ENCODE measurements at regions not wholly inside any gene's neighbourhood (a gene's known extent, or its start where the extent isn't known, plus 50 kb on each side); places are given as distances from the start of the nearest gene placed in this dataset.

DNA sequence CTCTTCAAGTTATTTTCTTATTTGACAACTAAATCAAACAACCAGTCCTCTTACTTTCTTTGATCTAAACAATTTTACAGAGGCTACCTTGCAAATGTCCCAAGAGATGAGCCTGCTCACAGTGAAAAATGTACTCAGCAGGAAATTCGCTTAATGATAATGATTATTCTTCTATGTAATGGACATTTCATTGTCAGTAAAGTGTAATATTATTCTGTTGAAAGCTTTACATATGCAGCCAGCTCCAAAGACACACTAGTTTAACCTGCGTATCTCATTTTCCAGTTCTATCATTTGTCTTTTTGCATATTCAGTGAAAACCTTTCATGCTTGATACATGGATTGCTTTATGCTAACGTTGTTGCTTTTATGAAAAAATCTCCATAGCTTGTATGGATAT is 758.7 kb upstream of the ZNF608 start:
- H3K4me3 ChIP-seq (ENCODE audit: low read length), result no peak overlapping the region
- no peaks in the 10 kb centered on the region for H3K36me3 ChIP-seq (ENCODE audit: control insufficient read depth, insufficient read depth, low read length)
- no peak overlapping the region for H3K27ac ChIP-seq (ENCODE audit: low read length)
- no peak for DNase-seq (ENCODE audit: low read depth, low spot score)
- no peaks in the 10 kb centered on the region for H3K9me3 ChIP-seq (ENCODE audit: control insufficient read depth, insufficient read depth, low read length)
- no peaks in the 10 kb centered on the region for H3K27me3 ChIP-seq (ENCODE audit: control insufficient read depth, insufficient read depth, low read length)
- WGBS (ENCODE audit: insufficient coverage, insufficient read length), result no CpG with 5 or more reads among the region's 3 CpGs
- H3K4me1 ChIP-seq (ENCODE audit: control insufficient read depth, insufficient read depth, low read length), result no peaks in the 10 kb centered on the region

DNA sequence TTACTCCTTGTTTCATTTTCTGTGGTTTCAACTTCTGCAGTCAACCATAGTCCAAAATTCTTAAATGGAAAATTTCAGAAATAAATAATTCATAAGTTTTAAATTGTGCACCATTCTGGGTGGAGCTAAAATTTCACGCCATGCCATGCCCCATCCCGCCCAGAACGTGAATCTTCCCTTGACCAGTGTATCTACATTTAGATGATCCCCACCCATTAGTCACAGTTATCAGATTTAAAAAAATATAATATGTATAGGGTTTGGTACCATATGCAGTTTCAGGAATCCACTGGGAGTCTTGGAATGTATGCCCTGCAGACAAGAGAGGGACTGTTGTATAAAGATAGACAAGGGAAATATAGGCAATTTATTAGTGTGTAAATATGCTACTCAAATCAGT is 759.7 kb upstream of the ZNF608 start:
- no peaks in the 10 kb centered on the region for H3K27me3 ChIP-seq (ENCODE audit: control insufficient read depth, insufficient read depth, low read length)
- H3K36me3 ChIP-seq (ENCODE audit: control insufficient read depth, insufficient read depth, low read length), result no peaks in the 10 kb centered on the region
- no peaks in the 10 kb centered on the region for H3K9me3 ChIP-seq (ENCODE audit: control insufficient read depth, insufficient read depth, low read length)
- H3K27ac ChIP-seq (ENCODE audit: low read length), result no peak overlapping the region
- DNase-seq (ENCODE audit: low read depth, low spot score), result no peak
- H3K4me1 ChIP-seq (ENCODE audit: control insufficient read depth, insufficient read depth, low read length), result no peaks in the 10 kb centered on the region
- no peak overlapping the region for H3K4me3 ChIP-seq (ENCODE audit: low read length)
- WGBS (ENCODE audit: insufficient coverage, insufficient read length), result no CpG with 5 or more reads among the region's 3 CpGs

DNA sequence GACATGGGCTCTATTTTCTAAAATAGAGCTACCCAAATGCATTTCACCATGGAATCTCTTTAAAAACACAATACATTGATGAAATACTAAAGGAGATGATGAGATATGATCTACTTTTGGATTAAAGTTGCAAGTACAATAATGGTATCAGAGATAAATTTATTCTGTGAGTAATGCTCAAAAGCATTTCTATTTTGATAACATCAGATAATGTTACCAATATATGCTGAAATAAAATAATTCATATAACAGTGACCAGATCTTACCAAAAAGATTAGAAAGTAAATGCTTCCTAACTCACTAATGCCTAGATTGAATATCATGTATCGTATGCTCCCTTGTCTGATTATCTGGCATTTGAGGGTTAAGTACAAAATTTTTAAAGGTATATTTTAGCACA is 761.8 kb upstream of the ZNF608 start:
- H3K9me3 ChIP-seq (ENCODE audit: control insufficient read depth, insufficient read depth, low read length), result no peaks in the 10 kb centered on the region
- no CpG with 5 or more reads among the region's 1 CpG for WGBS (ENCODE audit: insufficient coverage, insufficient read length)
- no peak overlapping the region for H3K27ac ChIP-seq (ENCODE audit: low read length)
- H3K27me3 ChIP-seq (ENCODE audit: control insufficient read depth, insufficient read depth, low read length), result no peaks in the 10 kb centered on the region
- H3K4me1 ChIP-seq (ENCODE audit: control insufficient read depth, insufficient read depth, low read length), result no peaks in the 10 kb centered on the region
- H3K4me3 ChIP-seq (ENCODE audit: low read length), result no peak overlapping the region
- DNase-seq (ENCODE audit: low read depth, low spot score), result no peak
- H3K36me3 ChIP-seq (ENCODE audit: control insufficient read depth, insufficient read depth, low read length), result no peaks in the 10 kb centered on the region

DNA sequence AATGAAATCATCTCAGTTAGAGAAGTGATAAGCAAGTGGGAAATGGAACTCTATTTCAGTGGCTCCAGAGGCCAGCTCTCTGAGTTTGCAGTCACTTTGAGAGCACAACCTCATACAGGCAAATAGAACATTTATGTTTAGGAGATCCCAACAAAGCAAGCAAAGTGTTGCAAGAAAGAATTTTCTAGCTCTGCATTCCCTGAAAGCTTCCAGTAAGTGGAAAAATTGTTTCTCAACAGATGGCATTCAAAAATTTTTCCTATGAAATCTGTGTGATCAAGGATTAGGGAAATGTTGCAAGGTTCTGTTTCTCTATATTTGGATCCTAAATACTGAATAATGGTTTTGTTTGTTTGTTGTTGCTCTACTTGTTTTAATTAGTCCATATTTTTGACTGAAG is 764.2 kb upstream of the ZNF608 start:
- Histone ChIP-seq H3K27me3 (ENCODE audit: control insufficient read depth, insufficient read depth, low read length) (no peaks in the 10 kb centered on the region), H3K36me3 (ENCODE audit: control insufficient read depth, insufficient read depth, low read length) (no peaks in the 10 kb centered on the region), H3K4me3 (ENCODE audit: low read length) (no peak overlapping the region), H3K4me1 (ENCODE audit: control insufficient read depth, insufficient read depth, low read length) (no peaks in the 10 kb centered on the region), H3K27ac (ENCODE audit: low read length) (no peak overlapping the region), H3K9me3 (ENCODE audit: control insufficient read depth, insufficient read depth, low read length) (no peaks in the 10 kb centered on the region)
- DNase-seq (ENCODE audit: low read depth, low spot score), result no peak

GRCh38 chr5:125517973-125518550 is 771.6 kb upstream of the ZNF608 start:
- no peak for DNase-seq (ENCODE audit: low read depth, low spot score)
- no peak overlapping the region for H3K4me3 ChIP-seq (ENCODE audit: low read length)
- no peaks in the 10 kb centered on the region for H3K9me3 ChIP-seq (ENCODE audit: control insufficient read depth, insufficient read depth, low read length)
- no CpG with 5 or more reads among the region's 3 CpGs for WGBS (ENCODE audit: insufficient coverage, insufficient read length)
- H3K36me3 ChIP-seq (ENCODE audit: control insufficient read depth, insufficient read depth, low read length), result no peaks in the 10 kb centered on the region
- no peak overlapping the region for H3K27ac ChIP-seq (ENCODE audit: low read length)
- no peaks in the 10 kb centered on the region for H3K4me1 ChIP-seq (ENCODE audit: control insufficient read depth, insufficient read depth, low read length)
- no peaks in the 10 kb centered on the region for H3K27me3 ChIP-seq (ENCODE audit: control insufficient read depth, insufficient read depth, low read length)

- H3K4me3 ChIP-seq (ENCODE audit: low read length), result no peak overlapping the region
- no peaks in the 10 kb centered on the region for H3K36me3 ChIP-seq (ENCODE audit: control insufficient read depth, insufficient read depth, low read length)
- H3K27ac ChIP-seq (ENCODE audit: low read length), result no peak overlapping the region
- no peak for DNase-seq (ENCODE audit: low read depth, low spot score)
- no peaks in the 10 kb centered on the region for H3K27me3 ChIP-seq (ENCODE audit: control insufficient read depth, insufficient read depth, low read length)
- no peaks in the 10 kb centered on the region for H3K4me1 ChIP-seq (ENCODE audit: control insufficient read depth, insufficient read depth, low read length)
- no CpG with 5 or more reads among the region's 1 CpG for WGBS (ENCODE audit: insufficient coverage, insufficient read length)
- no peaks in the 10 kb centered on the region for H3K9me3 ChIP-seq (ENCODE audit: control insufficient read depth, insufficient read depth, low read length)
These were observed 774.9 kb upstream of the ZNF608 start for GRCh38 chr5:125521289-125521688.

- no peak overlapping the region for H3K27ac ChIP-seq (ENCODE audit: low read length)
These were observed 778.9 kb upstream of the ZNF608 start for GRCh38 chr5:125525356-125525755.

DNA sequence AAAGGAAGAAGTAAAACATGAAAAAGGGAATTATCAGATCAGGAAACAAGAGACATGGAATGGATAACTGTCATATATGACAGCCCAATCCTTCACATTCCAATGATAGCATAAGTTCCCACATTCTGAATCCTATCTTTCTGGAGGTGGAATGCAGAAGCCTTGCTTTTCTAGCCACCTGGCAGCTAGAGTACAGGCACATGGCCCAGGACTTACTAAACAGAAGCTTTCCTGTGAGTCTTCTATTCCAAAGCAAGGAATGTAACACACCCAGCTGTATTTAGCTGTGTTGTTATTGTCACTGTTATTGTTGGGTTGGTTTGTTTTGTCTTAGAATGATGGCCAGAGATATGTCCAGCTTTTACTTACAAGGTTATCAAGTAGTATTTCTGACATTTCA is 780.5 kb upstream of the ZNF608 start:
- H3K27ac ChIP-seq (ENCODE audit: low read length), result no peak overlapping the region
- H3K36me3 ChIP-seq (ENCODE audit: control insufficient read depth, insufficient read depth, low read length), result no peaks in the 10 kb centered on the region
- no peak overlapping the region for H3K4me3 ChIP-seq (ENCODE audit: low read length)
- DNase-seq (ENCODE audit: low read depth, low spot score), result no peak
- no peaks in the 10 kb centered on the region for H3K9me3 ChIP-seq (ENCODE audit: control insufficient read depth, insufficient read depth, low read length)
- H3K4me1 ChIP-seq (ENCODE audit: control insufficient read depth, insufficient read depth, low read length), result no peaks in the 10 kb centered on the region
- no peaks in the 10 kb centered on the region for H3K27me3 ChIP-seq (ENCODE audit: control insufficient read depth, insufficient read depth, low read length)

More at GRCh38 chr5:125525356-125525755, 778.9 kb upstream of the ZNF608 start:
- Histone ChIP-seq H3K36me3 (ENCODE audit: control insufficient read depth, insufficient read depth, low read length) (no peaks in the 10 kb centered on the region), H3K9me3 (ENCODE audit: control insufficient read depth, insufficient read depth, low read length) (no peaks in the 10 kb centered on the region), H3K4me1 (ENCODE audit: control insufficient read depth, insufficient read depth, low read length) (no peaks in the 10 kb centered on the region), H3K27me3 (ENCODE audit: control insufficient read depth, insufficient read depth, low read length) (no peaks in the 10 kb centered on the region), H3K4me3 (ENCODE audit: low read length) (no peak overlapping the region)
- DNase-seq (ENCODE audit: low read depth, low spot score), result no peak
- WGBS (ENCODE audit: insufficient coverage, insufficient read length), result no CpG with 5 or more reads among the region's 4 CpGs

- no peaks in the 10 kb centered on the region for H3K4me1 ChIP-seq (ENCODE audit: control insufficient read depth, insufficient read depth, low read length)
- H3K4me3 ChIP-seq (ENCODE audit: low read length), result no peak overlapping the region
- no peaks in the 10 kb centered on the region for H3K9me3 ChIP-seq (ENCODE audit: control insufficient read depth, insufficient read depth, low read length)
- H3K27ac ChIP-seq (ENCODE audit: low read length), result no peak overlapping the region
- no CpG with 5 or more reads among the region's 1 CpG for WGBS (ENCODE audit: insufficient coverage, insufficient read length)
- DNase-seq (ENCODE audit: low read depth, low spot score), result no peak
- no peaks in the 10 kb centered on the region for H3K36me3 ChIP-seq (ENCODE audit: control insufficient read depth, insufficient read depth, low read length)
- no peaks in the 10 kb centered on the region for H3K27me3 ChIP-seq (ENCODE audit: control insufficient read depth, insufficient read depth, low read length)
These were observed 782.4 kb upstream of the ZNF608 start for GRCh38 chr5:125528881-125529280.

GRCh38 chr5:125530833-125531615 is 784.6 kb upstream of the ZNF608 start:
- Histone ChIP-seq H3K9me3 (ENCODE audit: control insufficient read depth, insufficient read depth, low read length) (no peaks in the 10 kb centered on the region), H3K4me1 (ENCODE audit: control insufficient read depth, insufficient read depth, low read length) (no peaks in the 10 kb centered on the region), H3K36me3 (ENCODE audit: control insufficient read depth, insufficient read depth, low read length) (no peaks in the 10 kb centered on the region), H3K4me3 (ENCODE audit: low read length) (no peak overlapping the region), H3K27me3 (ENCODE audit: control insufficient read depth, insufficient read depth, low read length) (no peaks in the 10 kb centered on the region), H3K27ac (ENCODE audit: low read length) (no peak overlapping the region)
- no peak for DNase-seq (ENCODE audit: low read depth, low spot score)
- WGBS (ENCODE audit: insufficient coverage, insufficient read length), result no CpG with 5 or more reads among the region's 5 CpGs

GRCh38 chr5:125536095-125536494 is 789.7 kb upstream of the ZNF608 start:
- Histone ChIP-seq H3K4me3 (ENCODE audit: low read length) (no peak overlapping the region), H3K27me3 (ENCODE audit: control insufficient read depth, insufficient read depth, low read length) (no peaks in the 10 kb centered on the region), H3K9me3 (ENCODE audit: control insufficient read depth, insufficient read depth, low read length) (no peaks in the 10 kb centered on the region), H3K4me1 (ENCODE audit: control insufficient read depth, insufficient read depth, low read length) (no peaks in the 10 kb centered on the region), H3K27ac (ENCODE audit: low read length) (no peak overlapping the region), H3K36me3 (ENCODE audit: control insufficient read depth, insufficient read depth, low read length) (no peaks in the 10 kb centered on the region)
- no peak for DNase-seq (ENCODE audit: low read depth, low spot score)
